Renal cortical epithelial cell (primary cell): ENCODE measurements at regions not wholly inside any gene's neighbourhood (a gene's known extent, or its start where the extent isn't known, plus 50 kb on each side); places are given as distances from the start of the nearest gene placed in this dataset.
A peak's percentile ranks its signal among the peaks of the same experiment; 100 is the strongest.

Experiments
- DNase-seq: peaks from one replicate; pipeline ENCODE4 v3.0.0-alpha.2; 2011; ENCODE audit warnings: low read depth

GRCh38 chr20:10954137-10954840 is 280.5 kb upstream of the JAG1 start:
- peak; percentile 95 for DNase-seq

- no peak for DNase-seq
Measured at GRCh38 chr20:10954908-10955580, 281.2 kb upstream of the JAG1 start.

GRCh38 chr20:10958279-10958678 is 284.5 kb upstream of the JAG1 start:
- DNase-seq, result no peak

- no peak for DNase-seq
Measured at GRCh38 chr20:10960416-10960815, 286.6 kb upstream of the JAG1 start.

- no peak for DNase-seq
Measured at GRCh38 chr20:10961651-10962288, 288.0 kb upstream of the JAG1 start.

GRCh38 chr20:10962937-10963336 is 289.1 kb upstream of the JAG1 start:
- no peak for DNase-seq

GRCh38 chr20:10963717-10964266 is 290.0 kb upstream of the JAG1 start:
- no peak for DNase-seq

- DNase-seq, result peak; percentile 45
Measured at GRCh38 chr20:10965936-10966470, 292.2 kb upstream of the JAG1 start.

- DNase-seq, result peak; percentile 51
Measured at GRCh38 chr20:10970109-10970508, 296.3 kb upstream of the JAG1 start.

GRCh38 chr20:10971096-10971495 is 297.3 kb upstream of the JAG1 start:
- DNase-seq, result peak; percentile 52

- DNase-seq, result no peak
Measured at GRCh38 chr20:10972219-10972860, 298.5 kb upstream of the JAG1 start.

GRCh38 chr20:10976051-10976450 is 302.3 kb upstream of the JAG1 start:
- no peak for DNase-seq

- no peak for DNase-seq
Measured at GRCh38 chr20:10978019-10978702, 304.4 kb upstream of the JAG1 start.

- DNase-seq, result no peak
Measured at GRCh38 chr20:10978713-10979112, 304.9 kb upstream of the JAG1 start.

- peak; percentile 90 for DNase-seq
Measured at GRCh38 chr20:10982692-10983091, 308.9 kb upstream of the JAG1 start.

- DNase-seq, result no peak
Measured at GRCh38 chr20:10984294-10984693, 310.5 kb upstream of the JAG1 start.

GRCh38 chr20:10984913-10985312 is 311.1 kb upstream of the JAG1 start:
- DNase-seq, result peak; percentile 29

GRCh38 chr20:10985536-10985935 is 311.7 kb upstream of the JAG1 start:
- peak; percentile 77 for DNase-seq

GRCh38 chr20:10986586-10986985 is 312.8 kb upstream of the JAG1 start:
- DNase-seq, result no peak

GRCh38 chr20:10987651-10988383 is 314.0 kb upstream of the JAG1 start:
- DNase-seq, result peak; percentile 31
